ENCODE measurements at regions not wholly inside any gene's neighbourhood (a gene's known extent, or its start where the extent isn't known, plus 50 kb on each side); places are given as distances from the start of the nearest gene placed in this dataset.
"Not testable (repeated sequence)": the region's sequence is repeated elsewhere in the genome, so short reads cannot be mapped to it uniquely, and the experiment has no call there.

DNA sequence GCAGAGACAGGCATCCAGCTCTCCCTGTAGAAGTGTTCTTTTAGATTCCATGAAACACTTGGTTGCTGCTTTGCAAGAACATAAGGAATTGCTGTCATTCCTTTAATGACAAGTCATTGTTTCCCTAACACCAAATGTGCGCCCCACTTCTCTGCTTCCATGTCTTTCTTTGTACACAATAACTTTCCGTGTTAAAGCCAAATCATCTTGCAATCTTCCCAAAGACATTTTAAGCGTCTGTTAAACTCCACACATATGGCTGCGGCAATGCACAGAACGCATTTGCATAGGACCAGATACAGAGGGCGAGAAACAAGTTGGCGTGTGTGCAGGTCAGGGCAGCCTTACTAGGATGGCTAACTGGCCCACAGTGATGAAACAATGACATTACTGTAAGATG, 399.3 kb upstream of the PRKCQ start:
- DNase-seq, result no peak

DNA sequence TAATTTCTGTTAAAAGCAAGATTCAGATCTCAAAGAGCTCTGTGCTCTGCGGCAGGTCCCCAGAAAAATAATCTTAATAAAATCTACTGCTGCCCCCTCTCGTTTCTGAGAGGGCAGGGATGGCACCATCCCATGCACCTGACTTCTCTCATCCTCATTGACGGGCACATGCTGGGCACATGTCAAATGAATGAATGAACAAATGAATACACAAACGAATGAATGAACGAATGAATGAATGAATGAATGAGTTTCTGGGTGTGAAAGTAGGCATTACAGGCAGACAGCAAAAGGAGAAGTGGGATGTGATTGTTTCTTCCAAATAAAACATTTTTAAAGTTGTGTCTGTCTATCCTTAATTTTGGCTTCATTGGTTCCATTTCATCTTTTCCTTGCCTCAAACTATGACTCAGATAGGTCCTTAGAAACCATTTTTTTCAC, 398.1 kb upstream of the PRKCQ start:
- DNase-seq, result no peak

DNA sequence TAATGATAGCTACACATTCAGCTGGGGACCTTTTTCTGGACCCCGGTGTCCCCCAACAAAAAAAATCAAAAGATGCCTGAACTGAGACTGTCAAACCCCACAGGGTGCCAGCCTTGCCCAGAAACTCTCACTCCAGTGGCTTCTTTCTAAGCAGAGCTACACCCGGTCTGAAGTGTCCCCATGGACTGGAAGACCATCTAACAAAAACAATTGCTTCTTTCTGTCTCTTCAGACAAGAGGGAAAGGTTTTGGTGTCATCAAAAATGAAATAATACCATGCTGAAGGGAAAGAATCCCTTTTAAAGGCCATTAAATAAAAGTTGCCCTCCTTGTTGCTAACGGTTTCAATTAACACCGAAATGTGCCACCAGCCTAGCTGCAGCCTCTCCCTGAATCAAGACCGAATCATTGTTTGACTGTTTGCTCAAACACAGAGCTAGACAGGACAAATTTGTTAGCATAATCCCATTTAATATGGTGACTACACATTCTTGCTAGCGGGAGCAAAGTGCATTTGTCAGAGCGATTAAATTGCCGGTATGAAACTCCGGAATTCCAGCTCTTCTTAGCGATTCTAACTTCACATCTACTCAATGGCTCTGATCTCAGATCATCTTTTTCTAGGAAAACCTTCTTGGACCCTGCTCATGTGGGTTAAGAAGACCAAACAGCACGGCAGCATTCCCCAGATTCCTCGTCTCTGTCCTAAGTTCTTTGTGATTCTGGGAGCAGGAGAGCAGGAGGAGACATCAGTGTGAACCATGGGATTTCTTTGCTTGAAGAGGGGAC, 397.5 kb upstream of the PRKCQ start:
- no peak for DNase-seq

DNA sequence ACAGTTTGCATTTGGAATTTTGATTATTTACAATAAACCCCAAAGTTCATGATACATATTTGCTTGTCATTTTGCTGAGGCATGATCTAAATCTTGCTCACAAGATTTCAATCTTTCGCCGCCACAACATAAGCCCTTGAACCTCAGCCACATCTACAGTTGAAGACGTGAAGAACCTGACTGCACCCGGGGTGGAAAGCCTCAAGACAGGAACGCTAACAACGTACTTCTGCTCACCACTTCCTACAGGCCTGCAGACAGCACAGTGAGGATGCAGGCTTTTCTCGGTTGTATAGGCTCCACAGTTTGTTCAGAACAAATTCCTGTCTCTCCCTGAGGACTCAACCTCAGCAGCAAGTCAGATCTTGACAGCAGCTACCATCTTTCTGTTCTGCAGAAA, 393.8 kb upstream of the PRKCQ start:
- no peak for DNase-seq

DNA sequence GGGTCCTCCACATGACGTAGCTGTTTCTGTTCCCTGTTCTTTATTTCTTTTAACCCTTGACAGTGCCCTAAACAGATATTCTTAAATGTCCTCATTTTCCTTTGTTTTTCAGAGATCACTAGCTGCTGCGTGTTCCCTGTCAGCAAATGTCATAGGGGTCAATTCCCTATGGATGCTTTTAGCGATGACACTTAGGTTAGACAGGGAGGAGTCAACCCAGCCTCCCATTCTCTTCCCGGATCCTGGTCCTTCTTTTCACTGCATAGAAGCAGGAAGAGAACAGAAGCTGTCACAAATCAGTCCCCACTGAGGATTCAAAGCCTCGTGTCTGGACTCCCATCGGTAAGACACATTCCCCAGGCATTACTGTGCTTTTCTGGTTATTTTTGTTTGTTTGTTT, 392.1 kb upstream of the PRKCQ start:
- no peak for DNase-seq

DNA sequence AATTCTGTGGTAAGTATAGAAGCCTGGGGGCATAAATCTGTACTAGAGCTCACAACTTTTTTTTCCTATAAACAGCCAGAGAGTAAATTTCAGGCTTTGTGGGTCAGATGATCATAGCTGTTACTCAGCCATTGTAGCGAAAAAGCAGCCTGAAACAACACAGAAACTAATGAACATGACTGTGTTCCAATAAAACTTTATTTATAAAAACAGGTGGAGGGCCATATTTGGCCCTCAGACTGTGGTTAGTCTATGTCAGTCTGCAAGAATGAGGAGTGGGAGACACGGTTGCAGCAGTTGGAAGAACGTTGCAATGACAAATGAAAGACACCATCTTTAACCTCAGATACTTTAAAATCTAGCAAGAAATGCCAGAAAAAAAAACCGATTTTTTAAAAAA, 389.6 kb upstream of the PRKCQ start:
- DNase-seq, result no peak

DNA sequence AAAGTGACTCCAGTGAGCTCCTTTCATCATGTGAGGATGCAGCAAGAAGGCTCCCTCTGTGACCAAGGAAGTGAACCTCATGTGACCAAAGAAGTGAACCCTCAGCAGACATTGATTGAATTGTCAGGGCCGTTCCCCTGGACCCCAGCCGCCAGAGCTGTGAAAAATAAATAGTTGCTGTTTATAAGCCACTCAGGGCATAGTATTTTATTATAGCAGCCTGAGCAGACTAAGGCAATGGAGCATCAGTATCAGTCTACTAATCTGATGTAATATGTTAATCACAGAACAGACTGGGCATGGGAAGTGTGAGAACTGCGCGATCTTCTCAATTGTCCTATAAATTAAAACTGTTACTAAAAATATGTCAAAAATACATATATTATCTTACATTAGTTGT, 384.5 kb upstream of the PRKCQ start:
- no peak for DNase-seq

DNA sequence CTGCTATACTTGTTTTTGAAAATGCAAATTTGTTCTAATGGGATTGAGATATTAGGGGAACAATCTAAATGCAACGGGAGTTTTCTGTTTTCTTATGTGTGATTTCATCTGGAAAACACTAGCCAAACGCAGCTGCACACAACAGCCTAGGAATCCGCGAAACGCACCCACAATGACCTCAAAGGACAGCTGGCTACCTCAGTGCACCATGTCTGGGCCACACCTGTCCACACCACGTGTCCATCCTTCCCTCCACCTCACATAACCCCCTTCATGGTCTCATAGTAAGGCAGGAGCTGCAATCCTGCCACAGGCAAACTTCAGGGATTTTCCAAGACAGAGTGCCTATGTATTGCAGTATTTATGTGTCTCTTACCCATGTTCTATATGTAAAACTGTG, 382.5 kb upstream of the PRKCQ start:
- no peak for DNase-seq

DNA sequence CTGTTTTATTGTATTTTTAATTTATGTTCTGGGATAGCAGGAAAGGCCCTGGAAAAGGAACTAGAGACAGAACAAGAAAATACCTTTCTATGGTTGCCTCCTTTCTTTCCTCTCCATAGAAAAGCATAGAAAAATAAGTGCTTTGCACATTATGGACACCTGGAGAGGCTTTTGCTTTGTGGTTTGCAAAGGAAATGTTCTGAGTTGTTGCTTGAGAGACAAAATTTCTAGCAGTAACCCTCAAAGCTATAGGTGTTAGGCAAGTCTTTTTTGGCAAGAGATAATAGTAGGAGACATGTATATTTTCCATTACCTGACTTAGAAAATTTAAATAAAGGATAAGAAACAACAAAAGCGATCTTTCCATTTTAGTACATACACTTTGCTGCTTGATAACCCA, 378.6 kb upstream of the PRKCQ start:
- no peak for DNase-seq

DNA sequence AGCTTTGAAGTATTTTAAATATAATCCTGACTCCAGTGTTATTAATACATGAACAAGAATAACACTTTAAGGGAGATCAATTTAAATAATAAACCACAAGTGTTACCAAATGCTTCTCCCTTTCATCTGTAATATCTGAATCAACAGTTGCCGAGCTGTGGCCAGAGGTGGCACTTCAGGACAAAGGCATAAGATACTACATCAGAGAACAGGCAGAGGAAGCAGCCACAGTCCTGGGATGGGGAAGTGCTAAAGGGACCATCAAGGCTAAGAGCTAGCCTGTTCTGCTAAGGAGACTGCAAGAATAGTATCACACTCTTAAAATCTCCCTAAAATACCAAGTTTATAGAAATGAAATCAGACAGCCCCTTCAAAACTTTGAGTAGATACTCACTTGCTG, 378.2 kb upstream of the PRKCQ start:
- no peak for DNase-seq

DNA sequence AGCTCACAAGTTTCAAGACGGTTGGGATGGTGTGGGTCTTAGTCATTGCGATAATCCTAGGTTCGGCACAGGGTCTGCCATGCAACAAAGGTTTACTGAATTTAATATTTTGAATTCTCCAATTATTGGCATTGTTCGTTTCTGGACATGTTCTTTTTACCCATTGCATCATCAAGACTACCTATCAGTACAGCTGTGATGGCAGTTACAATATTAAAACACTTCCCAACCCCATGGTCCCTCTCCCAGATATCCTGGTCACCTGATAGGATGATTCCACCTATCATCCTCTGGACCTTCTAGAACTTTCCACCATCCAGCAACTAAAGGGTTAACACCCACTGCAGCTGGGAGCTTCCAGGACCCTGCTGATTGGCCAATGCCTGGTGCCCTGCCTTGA, 377.8 kb upstream of the PRKCQ start:
- DNase-seq, result no peak

DNA sequence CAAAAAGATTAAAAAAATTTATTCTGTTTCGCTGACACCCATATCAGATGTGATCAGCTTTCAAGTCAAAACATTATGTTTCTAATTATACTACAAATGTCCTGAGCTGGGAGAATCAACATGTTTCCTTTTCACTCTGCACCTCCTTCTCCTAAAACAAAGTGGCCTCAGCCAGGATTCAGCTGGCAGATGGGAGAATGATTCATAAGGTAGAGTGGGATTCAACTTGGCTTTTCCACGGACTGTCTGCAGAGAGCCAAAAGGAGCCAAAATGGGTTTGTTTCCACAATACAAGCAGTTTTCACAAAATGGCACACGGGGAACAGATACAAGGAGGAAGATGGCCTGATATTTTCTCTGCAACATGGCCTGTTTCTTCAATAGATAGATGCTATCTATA, 376.5 kb upstream of the PRKCQ start:
- DNase-seq, result no peak

DNA sequence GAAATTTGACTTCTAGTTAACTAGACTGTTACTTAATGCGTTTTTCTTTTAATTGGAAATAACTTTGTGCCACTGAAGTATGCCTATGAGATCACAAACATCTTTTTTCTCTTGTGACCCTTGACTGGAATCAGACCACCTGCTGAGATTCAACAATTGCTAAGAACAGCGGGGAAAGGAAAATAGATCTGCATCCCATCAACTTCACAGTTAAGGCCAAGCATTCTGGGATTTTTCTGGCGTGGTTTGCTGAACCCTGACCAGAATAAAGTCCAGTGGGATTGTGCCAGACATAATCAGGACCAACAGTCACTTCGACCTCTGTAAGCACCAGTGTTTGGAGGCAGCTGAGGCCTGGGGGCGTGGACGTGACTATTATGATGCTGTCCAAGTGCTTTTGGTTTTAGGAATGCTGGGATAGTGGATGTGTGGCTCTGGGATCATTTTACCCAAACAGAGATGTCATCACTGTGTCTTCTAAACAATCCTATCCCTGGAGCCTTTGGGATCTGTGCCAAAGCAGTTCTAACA, 373.3 kb upstream of the PRKCQ start:
- no peak for DNase-seq

DNA sequence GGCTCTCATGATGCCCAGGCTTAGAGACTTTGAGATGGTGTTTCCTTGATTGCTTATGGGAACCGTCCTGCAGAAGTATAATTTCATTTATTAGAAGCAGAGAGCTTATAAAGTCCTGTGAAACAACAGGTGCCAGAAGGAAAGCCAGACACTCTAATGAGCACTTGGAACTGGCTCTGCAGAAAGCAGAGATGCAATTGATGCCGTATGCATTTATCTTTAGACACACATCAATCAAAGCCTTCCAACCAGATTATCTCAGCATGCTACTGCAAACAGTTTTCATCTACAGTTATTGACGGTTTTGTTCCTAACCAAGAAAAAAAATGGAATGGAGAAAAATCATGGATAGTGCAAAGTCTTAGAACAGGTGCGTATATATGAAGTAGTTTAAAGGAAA, 371.7 kb upstream of the PRKCQ start:
- DNase-seq, result no peak

DNA sequence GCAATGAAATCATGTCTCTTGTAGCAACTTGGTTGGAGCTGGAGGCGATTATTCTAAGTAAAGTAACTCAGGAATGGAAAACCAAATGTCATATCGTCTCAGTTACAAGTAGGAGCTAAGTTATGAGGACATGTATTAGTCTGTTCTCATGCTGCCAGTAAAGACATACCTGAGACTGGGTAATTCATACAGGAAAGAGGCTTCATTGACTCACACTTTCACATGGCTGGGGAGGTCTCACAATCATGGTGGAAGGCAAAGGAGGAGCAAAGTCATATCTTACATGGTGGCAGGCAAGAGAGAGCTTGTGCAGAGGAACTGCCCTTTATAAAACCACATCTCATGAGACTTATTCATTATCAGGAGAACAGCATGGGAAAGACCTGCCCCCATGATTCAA, 370.1 kb upstream of the PRKCQ start:
- no peak for DNase-seq

DNA sequence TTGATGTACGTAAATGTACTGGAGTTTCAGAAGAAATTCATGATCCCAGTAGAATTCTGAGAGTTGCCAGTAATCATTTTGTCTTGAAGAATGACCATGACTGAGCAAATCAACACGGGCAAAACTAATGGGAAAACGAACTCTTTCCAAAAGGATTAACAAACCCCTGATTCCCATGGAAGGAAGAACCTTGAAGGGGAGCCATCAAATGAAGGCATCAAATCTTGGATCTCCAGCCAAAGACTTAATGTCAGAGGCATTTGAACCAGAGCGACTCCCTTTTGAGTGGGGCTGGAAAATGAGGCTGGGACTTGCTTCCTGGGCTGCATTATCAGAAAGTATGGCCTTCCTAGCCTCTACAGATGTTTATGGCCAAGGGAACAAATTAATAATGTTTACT, 364.4 kb upstream of the PRKCQ start:
- no peak for DNase-seq

DNA sequence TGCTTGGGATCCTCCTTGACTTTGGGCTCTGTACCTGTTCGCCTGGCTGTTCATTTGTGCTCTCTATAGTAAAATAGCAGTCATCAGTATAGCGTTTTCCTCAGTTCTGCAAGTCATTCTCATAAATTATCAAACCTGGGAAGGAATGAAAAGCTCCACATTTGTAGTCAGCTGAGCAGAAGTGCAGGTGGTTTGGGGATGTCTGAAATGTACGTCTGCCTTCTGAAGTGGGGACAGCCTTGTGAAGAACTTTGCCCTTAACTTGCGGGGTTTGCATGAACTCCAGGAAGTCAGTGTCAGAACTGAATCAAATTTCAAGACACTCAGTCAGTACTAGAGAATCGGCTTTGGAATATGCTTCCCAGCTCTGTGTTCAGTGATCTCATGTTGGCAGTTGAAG, 358.3 kb upstream of the PRKCQ start:
- DNase-seq, result no peak

DNA sequence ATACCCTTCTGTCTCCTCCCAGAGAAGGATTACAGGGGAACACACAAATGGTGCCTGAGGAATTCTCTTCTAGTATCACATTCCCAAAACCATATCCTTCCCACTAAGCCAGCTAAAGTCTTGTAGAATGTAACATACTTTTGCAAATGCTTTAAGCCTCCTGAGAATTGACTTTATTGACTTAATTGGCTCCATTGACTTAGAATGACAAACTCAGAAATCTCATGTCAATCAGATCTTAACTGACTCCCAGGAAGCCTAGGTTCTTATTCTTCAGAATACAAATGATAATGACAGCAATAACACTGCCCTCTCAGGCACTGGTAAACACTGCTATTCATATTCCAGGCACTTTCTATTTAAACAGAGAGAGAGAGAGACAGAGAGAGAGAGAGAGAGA, 356.9 kb upstream of the PRKCQ start:
- DNase-seq, result no peak

DNA sequence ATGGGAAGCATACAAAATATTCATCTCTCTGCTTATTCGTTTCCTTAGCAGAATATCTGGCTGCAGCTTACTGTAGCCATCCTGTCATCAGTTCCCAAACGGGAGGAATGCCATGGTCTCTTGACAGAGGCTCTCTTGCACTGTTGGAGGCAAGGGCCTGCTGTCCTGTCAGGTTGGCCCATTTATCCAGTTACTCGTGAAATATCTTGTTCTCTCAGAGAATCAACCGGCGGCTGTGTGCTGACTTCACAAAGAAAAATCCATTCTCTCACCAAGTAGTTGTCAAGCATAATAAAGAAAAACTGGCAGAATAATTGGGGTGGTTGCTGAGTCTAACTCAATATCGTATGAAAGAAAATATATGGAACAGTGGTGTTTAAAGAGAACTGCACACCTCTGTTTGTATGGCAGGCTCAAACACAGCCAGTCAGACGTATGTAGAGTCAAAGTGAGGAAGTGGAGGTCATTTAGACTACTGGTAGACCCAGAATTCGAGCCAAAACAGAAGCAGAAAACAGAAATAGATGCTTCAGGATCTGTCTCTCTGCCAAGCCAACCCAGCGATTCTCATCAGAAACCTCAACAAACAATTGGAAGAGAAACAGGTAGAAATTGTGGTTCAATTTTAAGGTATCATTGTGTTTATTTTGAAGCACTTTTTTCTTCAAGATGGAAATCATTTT, 349.2 kb upstream of the PRKCQ start:
- DNase-seq, result no peak

DNA sequence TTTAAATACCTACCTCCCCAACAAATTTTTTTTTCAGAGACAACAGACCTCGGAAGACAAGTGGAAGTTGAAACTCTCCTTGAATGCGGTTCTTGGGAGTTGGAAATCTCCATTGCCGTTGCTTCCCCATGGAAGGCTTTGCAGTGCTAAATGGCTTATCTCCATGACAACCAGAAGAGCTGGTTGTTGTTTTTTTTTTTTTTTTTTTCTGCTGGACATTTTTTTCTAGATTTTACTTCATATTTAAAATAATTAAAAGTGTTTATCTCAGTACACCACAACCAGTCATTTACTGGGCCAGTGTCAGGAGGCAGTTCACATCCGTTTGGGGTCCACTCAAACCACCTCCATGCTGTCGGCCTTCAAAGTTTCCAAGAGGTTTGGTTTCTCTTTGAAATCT, 348.5 kb upstream of the PRKCQ start:
- DNase-seq, result no peak

DNA sequence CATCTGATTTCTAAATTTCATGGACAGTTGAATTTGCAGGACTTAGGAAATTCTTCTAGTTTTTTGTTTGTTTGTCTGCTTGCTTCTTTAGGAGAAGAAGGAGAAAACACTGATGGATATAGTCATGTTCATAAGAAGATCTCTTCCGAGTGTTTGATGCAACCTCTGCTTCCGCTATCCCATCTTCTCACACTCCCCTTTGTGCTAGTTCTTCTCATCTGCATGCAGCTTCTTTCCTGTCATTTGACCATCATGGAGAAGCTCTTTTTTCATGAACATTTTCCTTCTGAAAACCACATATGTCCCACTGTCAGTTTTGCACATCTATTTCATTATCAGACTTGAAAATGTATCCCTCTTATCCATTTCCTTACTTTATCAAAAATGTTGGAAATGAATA, 346.9 kb upstream of the PRKCQ start:
- DNase-seq, result no peak

DNA sequence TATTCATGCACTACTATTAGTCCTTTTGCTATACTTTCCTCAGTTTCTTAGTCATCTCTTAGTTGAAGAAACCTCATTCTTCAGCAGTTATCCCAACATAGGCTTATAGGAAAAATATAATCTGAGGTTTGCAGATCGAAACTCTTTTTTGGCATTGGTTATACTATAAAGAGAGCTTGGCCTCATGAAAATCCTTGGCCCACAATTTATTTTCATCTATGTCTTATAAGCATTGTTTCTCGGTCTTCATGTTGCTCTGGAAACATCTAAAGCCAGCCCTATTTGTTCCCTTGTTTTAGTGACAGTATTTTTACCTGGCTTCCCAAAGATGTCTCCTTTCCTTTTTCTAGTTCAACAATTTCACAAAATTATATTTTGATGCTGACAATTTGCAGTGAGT, 345.1 kb upstream of the PRKCQ start:
- no peak for DNase-seq

DNA sequence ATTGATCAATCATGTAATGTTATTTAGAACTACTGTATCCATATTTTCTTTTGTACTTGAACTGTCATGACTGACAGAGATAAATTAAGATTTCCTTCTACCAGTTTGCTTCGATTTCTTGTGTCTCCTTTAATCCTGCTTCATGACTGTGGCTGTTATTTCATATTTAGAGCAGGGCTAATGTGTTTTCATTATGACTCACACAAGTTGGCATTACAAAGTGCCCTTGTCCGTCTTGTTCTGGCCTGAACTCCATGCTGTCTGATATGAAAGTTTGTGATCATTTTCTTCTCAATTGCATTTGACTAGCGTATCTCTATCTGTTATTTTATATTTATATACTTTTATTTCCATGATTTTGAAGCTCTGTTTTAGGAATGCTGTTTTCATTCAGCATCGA, 344.1 kb upstream of the PRKCQ start:
- no peak for DNase-seq

DNA sequence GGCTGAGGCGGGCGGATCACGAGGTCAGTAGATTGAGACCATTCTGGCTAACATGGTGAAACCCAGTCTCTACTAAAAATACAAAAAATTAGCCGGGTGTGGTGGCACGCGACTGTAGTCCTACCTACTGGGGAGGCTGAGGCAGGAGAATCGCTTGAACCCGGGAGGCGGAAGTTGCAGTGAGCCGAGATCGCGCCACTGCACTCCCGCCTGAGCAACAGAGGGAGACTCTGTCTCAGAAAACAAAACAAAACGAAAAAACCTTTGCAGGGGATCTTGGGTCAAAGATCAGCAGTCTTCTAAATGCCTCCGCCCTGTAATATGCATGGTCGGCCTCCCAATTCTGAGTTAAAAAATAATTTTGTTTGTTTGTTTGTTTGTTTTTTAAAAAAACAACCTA, 340.9 kb upstream of the PRKCQ start:
- not testable (repeated sequence) for DNase-seq
